GM23338 (cell line): ENCODE measurements at regions not wholly inside any gene's neighbourhood (a gene's known extent, or its start where the extent isn't known, plus 50 kb on each side); places are given as distances from the start of the nearest gene placed in this dataset.
"Not testable (repeated sequence)": the region's sequence is repeated elsewhere in the genome, so short reads cannot be mapped to it uniquely, and the experiment has no call there.

ENCODE experiments used
- ATAC-seq: fragments of 200-7000 bp; cut with Tn5 transposase; 3 replicates; pipeline ENCODE4 v1.9.1; 2020
- DNase-seq: peaks from one replicate; pipeline ENCODE4 v3.0.0-alpha.2; 2015; ENCODE audit warnings: low spot score
- H2AFZ ChIP-seq: fragments of 200-600 bp; sonication (generic); 2 replicates; pipeline ENCODE4 v1.8.0; 2016; ENCODE audit warnings: antibody characterized with exemption, mild to moderate bottlenecking, moderate library complexity
- H3F3A ChIP-seq: fragments of 200-600 bp; sonication (generic); replicated peaks from 2 replicates; pipeline ENCODE4 v1.8.0; 2017; ENCODE audit warnings: antibody characterized with exemption, mixed run types, low read depth
- H3K27ac ChIP-seq: fragments of 200-600 bp; sonication (generic); 2 replicates; pipeline ENCODE4 v1.6.1; 2016; ENCODE audit warnings: low read depth
- H3K27me3 ChIP-seq: fragments of 200-600 bp; sonication (generic); 2 replicates; pipeline ENCODE4 v1.8.0; 2016; ENCODE audit warnings: mild to moderate bottlenecking, mixed run types, moderate library complexity; ENCODE audit not compliant: insufficient read depth
- H3K36me3 ChIP-seq: fragments of 200-600 bp; sonication (generic); 2 replicates; pipeline ENCODE4 v1.8.0; 2016; ENCODE audit warnings: mild to moderate bottlenecking; ENCODE audit not compliant: insufficient read depth
- H3K4me1 ChIP-seq: fragments of 200-600 bp; sonication (generic); 2 replicates; pipeline ENCODE4 v1.8.0; 2016; ENCODE audit warnings: mild to moderate bottlenecking, moderate library complexity; ENCODE audit not compliant: insufficient read depth
- H3K4me2 ChIP-seq: fragments of 200-600 bp; sonication (generic); 2 replicates; pipeline ENCODE4 v1.7.1; 2017; ENCODE audit warnings: mixed run types
- H3K4me3 ChIP-seq: fragments of 200-600 bp; sonication (generic); 2 replicates; pipeline ENCODE4 v1.6.1; 2016; ENCODE audit warnings: mixed run types
- H3K79me2 ChIP-seq: fragments of 200-600 bp; sonication (generic); replicated peaks from 2 replicates; pipeline ENCODE4 v1.8.0; 2017; ENCODE audit warnings: mild to moderate bottlenecking; ENCODE audit not compliant: insufficient read depth
- H3K9me2 ChIP-seq: fragments of 200-600 bp; sonication (generic); 2 replicates; pipeline ENCODE4 v1.8.0; 2017; ENCODE audit not compliant: insufficient read depth
- H4K20me1 ChIP-seq: fragments of 200-600 bp; sonication (generic); replicated peaks from 2 replicates; pipeline ENCODE4 v1.8.0; 2017; ENCODE audit warnings: mild to moderate bottlenecking; ENCODE audit not compliant: insufficient read depth
- H3K27ac Mint-ChIP-seq: 2 replicates; pipeline ENCODE4 v1.8.0; 2020; ENCODE audit warnings: inconsistent platforms, mild to moderate bottlenecking, moderate library complexity, mixed read lengths
- H3K27me3 Mint-ChIP-seq: 3 replicates; pipeline ENCODE4 v1.8.0; 2022; ENCODE audit warnings: low read depth, mild to moderate bottlenecking, moderate library complexity, mixed read lengths, inconsistent platforms; ENCODE audit not compliant: insufficient read depth, poor library complexity
- H3K36me3 Mint-ChIP-seq: 3 replicates; pipeline ENCODE4 v1.8.0; 2021; ENCODE audit warnings: low read depth, mild to moderate bottlenecking, inconsistent platforms, moderate library complexity, mixed read lengths
- H3K4me1 Mint-ChIP-seq: 3 replicates; pipeline ENCODE4 v1.8.0; 2020; ENCODE audit warnings: mild to moderate bottlenecking, inconsistent platforms, mixed read lengths
- H3K4me3 Mint-ChIP-seq: 3 replicates; pipeline ENCODE4 v1.8.0; 2021; ENCODE audit warnings: moderate library complexity, mild to moderate bottlenecking, inconsistent platforms, mixed read lengths
- H3K9me3 Mint-ChIP-seq: 3 replicates; pipeline ENCODE4 v1.8.0; 2020; ENCODE audit warnings: moderate library complexity, mild to moderate bottlenecking, inconsistent platforms, mixed read lengths

DNA sequence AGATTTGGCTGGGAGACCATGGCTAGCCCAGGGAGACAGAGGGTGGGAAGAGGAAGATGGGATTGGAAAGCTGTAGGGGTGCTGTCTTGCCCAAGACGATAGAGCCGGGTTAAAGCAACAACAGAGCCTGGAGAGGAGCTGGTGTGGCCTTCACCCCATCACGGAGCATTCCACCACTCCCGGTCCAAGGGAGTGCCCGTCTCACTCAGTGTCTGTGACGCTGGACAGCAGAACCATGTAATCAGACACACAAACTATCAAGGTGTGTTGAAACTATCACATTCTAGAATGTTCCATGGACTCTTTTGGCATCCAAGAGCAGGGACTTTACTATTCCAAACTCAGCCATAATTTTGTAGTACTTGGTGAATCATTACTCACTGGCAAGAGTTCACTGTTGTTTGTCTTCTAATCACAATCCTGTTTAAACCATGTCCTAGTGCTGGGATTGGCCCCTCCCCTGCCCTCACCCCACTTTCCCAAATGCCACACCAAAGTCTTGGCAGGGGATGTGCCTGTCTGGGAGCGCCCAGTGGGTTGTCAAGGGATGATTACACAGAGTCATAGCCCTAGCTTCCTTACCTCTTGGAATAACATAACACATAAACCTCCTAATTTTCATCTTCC, 187.4 kb downstream of the LAT start:
- not testable (repeated sequence) for H3K79me2 ChIP-seq, H3K36me3 ChIP-seq, H3K4me3 Mint-ChIP-seq, H3K9me2 ChIP-seq, H3K36me3 Mint-ChIP-seq, H3K27ac Mint-ChIP-seq, H3K27ac ChIP-seq, H3K4me1 ChIP-seq, DNase-seq, H3K27me3 ChIP-seq, H3K4me3 ChIP-seq, H4K20me1 ChIP-seq, H3K27me3 Mint-ChIP-seq, H3F3A ChIP-seq, H3K4me1 Mint-ChIP-seq, H3K9me3 Mint-ChIP-seq, ATAC-seq, H2AFZ ChIP-seq, H3K4me2 ChIP-seq

DNA sequence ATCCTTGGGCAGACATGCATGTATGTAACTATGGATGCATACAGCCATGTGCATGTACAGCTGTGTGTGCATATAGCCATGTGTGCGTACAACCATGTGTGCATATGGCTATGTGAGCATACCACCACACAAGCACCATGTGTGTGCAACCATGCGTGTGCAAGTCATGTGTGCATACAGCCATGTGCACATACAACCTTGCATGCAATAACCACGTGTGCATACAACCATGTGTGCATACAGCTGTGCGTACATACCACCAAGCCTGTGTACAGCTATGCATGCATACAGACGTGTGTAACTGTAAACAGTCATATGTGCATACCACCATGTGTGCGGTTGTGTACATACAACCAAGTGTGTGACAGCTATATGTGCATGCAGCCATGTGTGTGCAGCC, 186.4 kb downstream of the LAT start:
- not testable (repeated sequence) for H3K27me3 ChIP-seq, H3K4me3 Mint-ChIP-seq, H3F3A ChIP-seq, H3K9me2 ChIP-seq, H3K36me3 ChIP-seq, H3K27ac Mint-ChIP-seq, H3K27me3 Mint-ChIP-seq, H3K4me3 ChIP-seq, H3K4me1 Mint-ChIP-seq, H3K79me2 ChIP-seq, H3K4me1 ChIP-seq, H2AFZ ChIP-seq, H3K4me2 ChIP-seq, DNase-seq, ATAC-seq, H3K36me3 Mint-ChIP-seq, H4K20me1 ChIP-seq, H3K9me3 Mint-ChIP-seq, H3K27ac ChIP-seq

DNA sequence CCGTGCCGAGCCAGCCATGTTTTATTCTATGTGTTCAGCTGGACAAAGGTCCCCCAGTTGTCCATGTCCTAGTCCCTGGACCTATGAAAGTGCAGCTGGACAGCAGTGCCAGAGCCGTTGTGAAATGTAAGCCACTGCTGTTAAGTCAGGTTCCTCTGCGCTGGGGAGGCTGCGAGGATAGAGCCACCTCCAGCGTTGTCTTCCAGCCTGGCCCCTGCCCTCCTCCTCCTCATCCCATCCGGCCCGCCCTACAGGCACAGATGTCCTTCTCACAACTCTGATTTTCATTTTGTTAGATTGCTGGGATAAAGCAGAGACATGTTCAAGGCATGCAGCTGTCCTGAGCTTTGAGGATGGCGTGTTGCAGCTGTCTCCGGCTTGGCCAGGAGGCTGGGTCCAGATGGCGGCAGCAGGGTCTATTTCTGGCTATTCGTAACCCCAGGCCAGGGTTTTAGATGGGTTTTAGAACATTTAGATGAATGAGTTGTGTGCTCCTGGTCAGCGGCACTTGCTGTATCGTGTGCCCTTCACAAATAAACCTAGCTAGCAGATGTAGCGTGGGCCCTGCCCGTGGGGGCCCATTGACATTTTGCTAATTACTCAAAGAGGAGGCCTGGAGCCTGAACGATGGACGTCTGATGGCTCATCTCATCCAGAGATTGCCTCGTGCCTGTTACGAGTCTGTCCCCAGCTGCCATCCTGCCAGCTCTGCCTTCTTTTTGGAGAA, 185.7 kb downstream of the LAT start:
- H3K27ac Mint-ChIP-seq, H2AFZ ChIP-seq, H4K20me1 ChIP-seq, H3K79me2 ChIP-seq, H3K27ac ChIP-seq, H3F3A ChIP-seq, H3K27me3 ChIP-seq, H3K9me2 ChIP-seq, H3K9me3 Mint-ChIP-seq, H3K27me3 Mint-ChIP-seq, H3K4me2 ChIP-seq, H3K36me3 ChIP-seq, DNase-seq, H3K4me1 ChIP-seq, ATAC-seq, H3K4me1 Mint-ChIP-seq, H3K36me3 Mint-ChIP-seq, H3K4me3 ChIP-seq, H3K4me3 Mint-ChIP-seq: not testable (repeated sequence)

DNA sequence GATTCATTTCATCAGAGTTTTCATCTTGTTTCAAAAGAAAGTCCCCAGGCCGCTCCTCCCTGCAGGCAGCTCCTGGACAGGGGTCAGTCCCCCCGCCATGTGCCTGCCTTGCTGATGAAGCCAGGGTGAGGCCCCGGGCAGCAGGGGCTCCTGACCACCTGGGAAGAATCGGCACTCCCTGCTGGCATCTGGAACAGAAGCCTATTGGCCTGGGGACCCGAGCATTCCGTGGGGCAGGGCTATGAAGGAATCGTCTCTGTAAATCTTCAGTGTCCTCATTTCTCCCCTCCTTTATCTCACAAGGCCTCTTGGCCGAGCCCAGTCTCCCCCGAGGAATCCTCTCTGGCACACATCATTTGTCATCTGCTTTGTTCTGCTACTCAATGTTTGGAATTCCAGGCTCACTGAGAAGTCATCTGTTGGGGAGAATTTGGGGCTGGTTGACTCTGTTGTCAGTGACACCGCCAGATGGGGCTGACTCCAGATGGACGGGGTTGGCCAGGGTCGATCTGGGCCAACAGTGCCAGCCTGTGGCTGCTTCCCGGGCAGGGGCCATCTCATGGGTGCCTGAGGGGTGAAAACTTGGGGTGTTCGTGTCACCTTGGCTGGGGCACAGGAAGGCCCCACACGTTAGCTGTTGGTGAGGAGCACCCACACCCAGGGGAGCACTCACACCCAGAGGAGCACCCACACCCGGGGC, 184.6 kb downstream of the LAT start:
- not testable (repeated sequence) for H3K27me3 Mint-ChIP-seq, H4K20me1 ChIP-seq, H2AFZ ChIP-seq, H3K4me1 ChIP-seq, H3K79me2 ChIP-seq, H3K27ac ChIP-seq, H3K27me3 ChIP-seq, H3K9me2 ChIP-seq, H3K4me3 Mint-ChIP-seq, H3K4me2 ChIP-seq, ATAC-seq, H3F3A ChIP-seq, DNase-seq, H3K36me3 ChIP-seq, H3K36me3 Mint-ChIP-seq, H3K4me1 Mint-ChIP-seq, H3K4me3 ChIP-seq, H3K27ac Mint-ChIP-seq, H3K9me3 Mint-ChIP-seq

DNA sequence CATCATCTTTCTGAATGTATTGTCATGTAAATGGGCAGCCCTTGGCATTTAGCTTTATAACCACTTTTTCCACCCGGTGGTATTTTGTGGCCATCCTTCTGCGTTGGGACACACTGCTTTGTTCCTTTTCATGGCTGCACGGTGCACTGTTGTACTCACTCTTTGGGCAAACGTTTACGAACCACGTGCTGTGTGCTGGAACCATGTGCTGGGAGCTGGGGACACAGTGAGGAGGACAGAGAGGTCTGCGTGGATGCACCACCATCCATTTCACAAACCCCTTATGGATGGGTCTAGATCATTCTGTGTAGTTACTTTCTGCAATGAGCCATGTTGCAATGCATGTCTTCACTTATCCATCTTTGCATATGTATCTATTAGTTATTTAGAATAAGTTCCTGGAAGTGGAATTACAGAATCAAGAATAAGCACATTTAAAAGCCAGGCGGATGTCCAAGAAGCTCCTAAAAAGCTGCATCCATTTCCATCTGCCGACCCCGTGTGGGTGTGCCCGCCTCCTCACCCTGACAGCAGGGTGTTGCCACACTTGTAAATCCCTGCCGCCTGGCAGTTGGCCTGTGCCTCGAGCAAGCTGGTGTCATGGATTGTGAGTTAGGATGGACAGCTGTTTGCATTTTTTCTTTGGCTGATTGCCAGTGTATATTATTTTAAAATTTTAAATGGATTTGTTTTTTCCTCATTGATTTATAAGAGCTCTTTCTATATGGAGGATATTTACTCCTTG, 183.8 kb downstream of the LAT start:
- H2AFZ ChIP-seq, H3K79me2 ChIP-seq, DNase-seq, H3K9me3 Mint-ChIP-seq, H3K36me3 ChIP-seq, H3K4me3 ChIP-seq, H3K4me1 Mint-ChIP-seq, H3K27me3 ChIP-seq, H3F3A ChIP-seq, ATAC-seq, H3K4me3 Mint-ChIP-seq, H3K36me3 Mint-ChIP-seq, H4K20me1 ChIP-seq, H3K27ac ChIP-seq, H3K9me2 ChIP-seq, H3K4me1 ChIP-seq, H3K4me2 ChIP-seq, H3K27me3 Mint-ChIP-seq, H3K27ac Mint-ChIP-seq: not testable (repeated sequence)

DNA sequence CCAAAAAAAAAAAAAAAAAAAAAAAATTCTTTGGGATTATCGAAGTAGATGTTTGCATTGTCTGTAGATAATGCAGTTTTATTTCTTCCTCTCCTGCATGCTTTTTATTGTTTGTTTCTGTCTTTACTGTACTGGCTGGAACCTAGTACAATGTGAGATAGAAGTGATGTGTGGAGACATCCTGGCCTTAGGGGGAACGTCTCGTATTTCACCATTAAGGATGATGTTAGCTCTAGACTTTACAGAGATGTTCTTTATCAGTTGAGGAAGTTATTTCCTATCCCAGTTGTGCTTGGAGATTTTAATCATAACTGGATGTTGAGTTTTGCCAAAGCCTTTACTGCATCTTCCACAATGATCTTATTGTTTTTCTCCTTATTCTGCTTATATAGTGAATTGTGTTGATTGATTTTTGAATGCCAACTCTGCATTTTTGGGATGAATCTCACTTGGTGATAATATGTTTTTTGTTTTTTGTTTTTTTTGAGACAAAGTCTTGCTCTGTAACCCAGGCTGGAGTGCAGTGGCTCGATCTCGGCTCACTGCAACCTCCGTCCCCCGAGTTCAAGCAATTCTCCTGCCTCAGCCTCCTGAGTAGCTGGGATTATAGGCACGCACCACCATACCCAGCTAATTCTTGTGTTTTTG, 179.7 kb downstream of the LAT start:
- H3K4me3 Mint-ChIP-seq, ATAC-seq, H3K4me1 Mint-ChIP-seq, H3K36me3 Mint-ChIP-seq, H3K4me2 ChIP-seq, H3K9me2 ChIP-seq, H3K4me3 ChIP-seq, H2AFZ ChIP-seq, H4K20me1 ChIP-seq, H3K27me3 Mint-ChIP-seq, H3K9me3 Mint-ChIP-seq, H3K36me3 ChIP-seq, DNase-seq, H3F3A ChIP-seq, H3K4me1 ChIP-seq, H3K79me2 ChIP-seq, H3K27ac Mint-ChIP-seq, H3K27me3 ChIP-seq, H3K27ac ChIP-seq: not testable (repeated sequence)
